DND-41 (cell line): ENCODE measurements at regions not wholly inside any gene's neighbourhood (a gene's known extent, or its start where the extent isn't known, plus 50 kb on each side); places are given as distances from the start of the nearest gene placed in this dataset.

Experiments
- EZH2 ChIP-seq: IDR thresholded peaks from 3 replicates; pipeline ENCODE4 v1.6.1; 2012; ENCODE audit warnings: borderline replicate concordance, low read depth, mild to moderate bottlenecking, moderate library complexity, low read length, inconsistent platforms; ENCODE audit not compliant: severe bottlenecking
- TF ChIP-seq, protein P1 (sequence below): IDR thresholded peaks from 2 replicates; pipeline ENCODE4 v1.5.1; 2012; ENCODE audit warnings: borderline replicate concordance, low read length, moderate library complexity, mild to moderate bottlenecking; ENCODE audit not compliant: poor library complexity, severe bottlenecking; ENCODE audit errors: extremely low read depth

DNA sequence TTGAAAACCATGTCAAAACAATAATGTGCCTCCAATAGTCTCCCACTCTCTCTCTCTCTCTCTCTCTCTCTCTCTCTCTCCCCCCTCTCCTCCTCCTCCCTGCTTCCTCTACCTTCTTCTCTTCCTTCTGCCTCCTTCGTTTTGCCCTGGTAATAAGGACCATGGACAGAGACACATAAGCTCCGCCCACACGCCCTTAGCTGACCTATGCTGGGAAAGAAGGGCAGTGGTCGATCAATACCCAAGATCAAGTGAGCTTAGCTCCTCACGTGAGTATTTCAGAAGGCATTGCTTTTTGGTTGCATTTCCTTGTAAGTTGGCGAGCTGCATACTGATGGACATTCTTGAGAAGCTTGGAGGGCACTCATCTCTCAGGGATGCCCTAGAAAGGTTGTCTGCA is 194.8 kb downstream of the MIAT start:
- TF ChIP-seq, protein P1, sequence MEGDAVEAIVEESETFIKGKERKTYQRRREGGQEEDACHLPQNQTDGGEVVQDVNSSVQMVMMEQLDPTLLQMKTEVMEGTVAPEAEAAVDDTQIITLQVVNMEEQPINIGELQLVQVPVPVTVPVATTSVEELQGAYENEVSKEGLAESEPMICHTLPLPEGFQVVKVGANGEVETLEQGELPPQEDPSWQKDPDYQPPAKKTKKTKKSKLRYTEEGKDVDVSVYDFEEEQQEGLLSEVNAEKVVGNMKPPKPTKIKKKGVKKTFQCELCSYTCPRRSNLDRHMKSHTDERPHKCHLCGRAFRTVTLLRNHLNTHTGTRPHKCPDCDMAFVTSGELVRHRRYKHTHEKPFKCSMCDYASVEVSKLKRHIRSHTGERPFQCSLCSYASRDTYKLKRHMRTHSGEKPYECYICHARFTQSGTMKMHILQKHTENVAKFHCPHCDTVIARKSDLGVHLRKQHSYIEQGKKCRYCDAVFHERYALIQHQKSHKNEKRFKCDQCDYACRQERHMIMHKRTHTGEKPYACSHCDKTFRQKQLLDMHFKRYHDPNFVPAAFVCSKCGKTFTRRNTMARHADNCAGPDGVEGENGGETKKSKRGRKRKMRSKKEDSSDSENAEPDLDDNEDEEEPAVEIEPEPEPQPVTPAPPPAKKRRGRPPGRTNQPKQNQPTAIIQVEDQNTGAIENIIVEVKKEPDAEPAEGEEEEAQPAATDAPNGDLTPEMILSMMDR = no peak
- no peak for TF ChIP-seq EZH2
